ENCODE measurements at regions not wholly inside any gene's neighbourhood (a gene's known extent, or its start where the extent isn't known, plus 50 kb on each side); places are given as distances from the start of the nearest gene placed in this dataset.
"Not testable (repeated sequence)": the region's sequence is repeated elsewhere in the genome, so short reads cannot be mapped to it uniquely, and the experiment has no call there.

- DNase-seq (ENCODE audit: low spot score), result no peak
- in situ Hi-C loops (cut with HindIII; ENCODE audit: low sequenced_read_pairs), result no loop called here
Observed at GRCh38 chr1:29550119-29550841, 314.0 kb downstream of the PTPRU start.

GRCh38 chr1:29549728-29550118, 313.4 kb downstream of the PTPRU start:
- in situ Hi-C loops (cut with HindIII; ENCODE audit: low sequenced_read_pairs), result not testable (repeated sequence)

GRCh38 chr1:29549001-29549400, 312.7 kb downstream of the PTPRU start:
- in situ Hi-C loops (cut with HindIII; ENCODE audit: low sequenced_read_pairs), result no loop called here
- no peak for DNase-seq (ENCODE audit: low spot score)

More at GRCh38 chr1:29549728-29550118, 313.4 kb downstream of the PTPRU start:
- DNase-seq (ENCODE audit: low spot score), result not testable (repeated sequence)

GRCh38 chr1:29548091-29548490, 311.8 kb downstream of the PTPRU start:
- DNase-seq (ENCODE audit: low spot score), result no peak
- in situ Hi-C loops (cut with HindIII; ENCODE audit: low sequenced_read_pairs), result no loop called here

DNA sequence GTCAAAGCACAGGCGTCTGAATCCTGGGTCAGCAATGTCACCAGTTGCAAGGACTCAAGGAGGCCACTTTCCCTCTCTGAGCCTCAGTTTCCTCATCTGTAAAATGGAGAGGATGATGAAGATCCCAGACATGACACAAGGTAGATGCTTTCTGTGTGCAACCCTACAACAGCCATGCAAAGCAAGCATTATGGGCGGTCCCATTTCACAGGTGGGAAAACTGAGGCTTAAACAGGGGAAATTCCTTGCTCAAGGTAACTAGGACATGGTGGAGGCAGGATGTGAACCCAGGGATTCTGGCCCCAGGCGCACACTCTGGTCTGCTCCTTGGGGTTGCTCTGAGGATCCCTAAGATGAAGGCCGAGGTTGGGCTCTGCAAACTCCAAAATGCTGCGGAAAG, 311.0 kb downstream of the PTPRU start:
- in situ Hi-C loops (cut with HindIII; ENCODE audit: low sequenced_read_pairs), result no loop called here
- DNase-seq (ENCODE audit: low spot score), result no peak

- DNase-seq (ENCODE audit: low spot score), result no peak
- in situ Hi-C loops (cut with HindIII; ENCODE audit: low sequenced_read_pairs), result no loop called here
Observed at GRCh38 chr1:29546496-29546895, 310.2 kb downstream of the PTPRU start.

DNA sequence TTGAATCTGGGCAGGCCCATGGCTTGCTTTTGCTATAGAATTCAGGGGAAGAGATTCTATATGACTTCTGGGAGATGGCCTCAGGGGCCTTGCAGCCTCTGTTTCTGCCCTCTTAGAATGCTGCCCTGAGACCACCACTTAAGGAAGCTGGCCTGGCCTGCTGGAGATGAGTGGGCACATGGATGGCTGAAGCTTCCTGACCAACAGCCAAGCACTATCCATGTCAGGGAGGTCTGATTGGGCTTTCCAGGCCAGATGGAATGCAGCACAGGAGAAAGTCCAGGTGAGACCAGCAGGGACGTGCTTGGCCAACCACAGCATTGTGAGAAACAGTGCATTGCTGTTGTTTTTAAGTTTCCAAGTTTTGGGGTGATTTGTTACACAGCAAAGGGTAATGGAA, 308.1 kb downstream of the PTPRU start:
- in situ Hi-C loops (cut with HindIII; ENCODE audit: low sequenced_read_pairs), result no loop called here

GRCh38 chr1:29543586-29543985, 307.3 kb downstream of the PTPRU start:
- in situ Hi-C loops (cut with HindIII; ENCODE audit: low sequenced_read_pairs), result no loop called here

More for the DNA sequence above, 308.1 kb downstream of the PTPRU start:
- DNase-seq (ENCODE audit: low spot score), result no peak

GRCh38 chr1:29542548-29542947, 306.2 kb downstream of the PTPRU start:
- in situ Hi-C loops (cut with HindIII; ENCODE audit: low sequenced_read_pairs), result no loop called here
- DNase-seq (ENCODE audit: low spot score), result peak; percentile 72

More at GRCh38 chr1:29543586-29543985, 307.3 kb downstream of the PTPRU start:
- DNase-seq (ENCODE audit: low spot score), result no peak

- no peak for DNase-seq (ENCODE audit: low spot score)
- in situ Hi-C loops (cut with HindIII; ENCODE audit: low sequenced_read_pairs), result no loop called here
Observed at GRCh38 chr1:29541631-29542030, 305.3 kb downstream of the PTPRU start.

DNA sequence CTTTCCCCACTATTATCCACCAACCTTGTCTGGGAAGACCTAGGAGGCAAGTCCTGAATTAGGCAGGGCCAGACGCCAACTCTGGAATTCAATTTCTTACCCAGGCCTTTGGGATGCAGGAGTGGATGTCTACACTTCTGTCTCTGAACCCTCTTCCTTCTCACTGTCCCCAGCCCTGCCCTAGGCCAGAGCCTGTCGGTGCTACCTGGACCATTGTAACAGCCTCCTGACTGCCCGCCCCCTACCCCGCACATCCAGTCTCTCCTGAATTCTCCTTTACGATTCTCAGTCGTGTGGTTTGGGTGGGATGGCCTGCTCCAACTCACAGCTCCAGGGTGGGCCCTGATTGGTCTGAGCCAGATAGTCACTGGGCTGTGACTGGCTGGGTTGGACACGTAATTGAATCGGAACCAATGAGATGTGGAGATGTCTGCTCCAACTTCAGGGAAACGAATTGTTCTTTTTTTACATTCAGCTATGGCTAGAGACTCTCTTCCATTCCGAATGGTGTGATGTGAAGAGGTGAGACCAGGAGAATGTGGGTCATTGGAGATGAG, 304.6 kb downstream of the PTPRU start:
- in situ Hi-C loops (cut with HindIII; ENCODE audit: low sequenced_read_pairs), result no loop called here
- no peak for DNase-seq (ENCODE audit: low spot score)

DNA sequence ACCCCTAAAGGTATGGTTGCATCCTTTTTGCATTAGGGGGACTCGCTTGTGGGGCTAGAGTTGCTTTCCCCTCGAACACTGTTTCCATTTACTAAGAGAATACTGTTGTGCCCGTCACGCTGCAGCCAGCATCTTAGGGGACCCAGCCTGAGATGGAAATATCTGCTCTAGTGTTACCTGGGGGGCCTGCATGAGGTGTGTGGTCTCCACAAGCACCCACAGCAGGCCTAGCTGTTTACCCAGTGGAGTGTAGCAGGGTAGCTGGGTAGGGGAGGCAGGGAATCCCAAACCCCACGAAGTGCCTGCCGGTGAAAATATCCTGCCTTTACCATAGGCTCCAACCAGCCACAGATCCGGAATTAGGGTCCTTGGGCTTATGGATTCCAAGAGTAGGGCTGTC, 303.6 kb downstream of the PTPRU start:
- no peak for DNase-seq (ENCODE audit: low spot score)
- in situ Hi-C loops (cut with HindIII; ENCODE audit: low sequenced_read_pairs), result no loop called here

- DNase-seq (ENCODE audit: low spot score), result no peak
- in situ Hi-C loops (cut with HindIII; ENCODE audit: low sequenced_read_pairs), result no loop called here
Observed at GRCh38 chr1:29538586-29538985, 302.3 kb downstream of the PTPRU start.

DNA sequence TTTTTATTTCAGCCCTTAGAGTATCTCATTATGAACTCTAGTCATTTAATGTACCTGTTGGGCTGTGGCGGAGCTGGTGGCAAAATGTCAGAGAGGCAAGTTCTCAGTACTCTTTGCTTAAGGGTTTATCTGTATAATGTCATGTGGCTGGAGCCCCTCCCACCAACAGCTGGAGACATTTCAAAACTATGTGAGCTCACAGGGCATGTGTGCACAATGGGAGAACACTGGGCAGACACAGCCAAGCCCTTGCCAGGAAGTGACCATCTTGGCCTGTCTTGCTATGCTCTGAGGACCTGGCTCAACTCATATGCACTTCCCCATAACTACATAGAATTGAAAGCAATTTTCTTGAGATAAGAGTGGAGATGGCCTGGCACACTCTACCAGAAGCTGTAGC, 296.4 kb downstream of the PTPRU start:
- no peak for DNase-seq (ENCODE audit: low spot score)
- in situ Hi-C loops (cut with HindIII; ENCODE audit: low sequenced_read_pairs), result no loop called here

DNA sequence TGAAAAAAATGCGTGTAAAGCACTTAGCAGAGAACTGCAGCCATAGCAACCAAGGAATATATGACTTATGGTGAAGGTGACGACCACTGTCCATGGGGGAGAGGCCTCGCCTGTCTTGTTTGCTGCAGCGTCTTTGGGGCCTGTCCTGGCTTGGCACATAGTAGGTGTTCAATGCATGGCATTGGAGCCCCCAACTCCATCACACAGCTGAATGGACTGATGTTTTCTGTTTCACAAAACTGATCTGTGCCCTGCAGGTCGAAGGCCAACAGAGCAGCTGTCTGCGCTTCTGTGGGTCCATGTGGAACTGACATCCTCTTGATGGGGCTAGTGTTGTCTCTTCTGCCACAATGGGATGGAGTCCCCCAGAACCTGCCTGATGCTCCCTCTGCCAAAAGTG, 296.0 kb downstream of the PTPRU start:
- DNase-seq (ENCODE audit: low spot score), result no peak
- in situ Hi-C loops (cut with HindIII; ENCODE audit: low sequenced_read_pairs), result no loop called here

DNA sequence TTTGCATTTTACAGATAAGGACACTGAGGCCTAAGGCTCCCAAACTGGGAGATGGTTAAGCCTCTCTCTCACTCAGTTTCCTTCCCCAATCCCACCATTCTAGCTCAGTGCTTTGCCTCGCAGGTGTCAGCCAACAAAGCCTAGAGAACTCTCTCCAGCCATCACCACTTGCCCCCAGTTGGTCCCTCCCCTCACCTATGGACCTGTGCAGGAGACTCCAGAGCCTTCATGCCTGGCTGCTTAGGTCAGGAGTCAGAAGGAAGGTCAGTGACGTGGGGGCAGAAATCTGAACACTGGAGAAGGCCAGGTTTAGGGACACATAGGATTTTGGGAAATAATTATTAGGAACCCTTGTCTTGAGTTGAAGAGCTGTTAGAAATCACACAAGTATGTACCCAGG, 295.3 kb downstream of the PTPRU start:
- in situ Hi-C loops (cut with HindIII; ENCODE audit: low sequenced_read_pairs), result no loop called here
- no peak for DNase-seq (ENCODE audit: low spot score)

DNA sequence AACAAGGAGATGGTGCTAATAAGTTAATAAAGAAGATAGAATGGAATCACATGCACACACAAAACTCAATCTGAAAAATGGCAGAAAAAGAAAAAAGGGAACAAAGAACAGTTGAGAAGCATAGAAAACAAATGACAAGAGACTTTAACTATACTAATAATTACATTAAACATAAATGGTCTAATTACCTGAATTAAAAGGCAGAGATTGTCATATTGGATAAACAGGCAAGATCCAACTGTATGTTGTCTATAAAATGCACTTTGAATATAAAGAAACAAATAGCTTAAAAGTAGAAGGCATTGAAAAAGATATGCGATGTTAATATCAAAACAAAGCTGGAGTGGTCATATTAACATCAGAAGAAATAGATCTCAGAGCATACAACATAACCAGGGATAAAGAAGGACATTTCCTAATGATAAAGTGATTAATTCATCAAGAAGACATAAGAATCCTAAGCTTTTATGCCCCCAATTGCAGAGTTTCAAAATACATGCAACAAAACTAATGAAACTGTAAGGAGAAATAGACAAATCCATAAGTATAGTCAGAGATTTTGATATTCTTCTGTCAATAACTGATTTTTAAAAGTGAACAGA, 293.5 kb downstream of the PTPRU start:
- DNase-seq (ENCODE audit: low spot score), result no peak
- in situ Hi-C loops (cut with HindIII; ENCODE audit: low sequenced_read_pairs), result no loop called here

DNA sequence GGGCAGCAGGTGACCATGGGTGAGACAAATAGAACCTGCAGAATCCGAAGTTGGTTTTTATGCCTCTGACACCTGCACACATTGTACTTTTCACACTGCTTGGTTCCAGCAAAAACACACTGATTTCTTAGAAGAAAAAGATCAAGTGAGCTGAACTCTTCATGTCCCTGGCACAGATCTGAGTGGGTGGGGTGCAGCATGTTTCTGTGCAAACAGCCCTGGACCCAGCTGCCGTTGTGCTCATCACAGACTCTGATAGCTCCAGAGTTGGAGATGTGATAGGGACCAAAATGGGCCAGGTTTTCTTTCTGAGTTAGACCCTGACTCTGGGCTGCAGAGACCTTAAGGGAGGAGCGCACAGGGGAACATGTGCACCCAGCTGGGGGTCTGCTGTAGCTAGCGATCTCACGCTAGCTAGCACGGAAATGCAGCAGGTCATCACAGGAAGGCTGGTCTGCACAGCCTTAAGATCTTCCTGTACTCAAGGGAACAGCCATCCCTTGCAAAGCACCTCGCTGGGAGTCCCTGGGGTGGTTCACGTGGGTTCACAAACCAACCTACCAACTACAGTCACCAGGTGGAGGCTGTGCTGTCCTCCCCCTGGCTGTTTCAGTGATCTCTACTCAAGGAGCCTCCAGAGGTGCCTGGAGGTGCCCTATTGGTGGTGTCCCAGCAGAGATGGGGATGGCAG, 291.1 kb downstream of the PTPRU start:
- in situ Hi-C loops (cut with HindIII; ENCODE audit: low sequenced_read_pairs), result no loop called here
- DNase-seq (ENCODE audit: low spot score), result no peak

- no peak for DNase-seq (ENCODE audit: low spot score)
- in situ Hi-C loops (cut with HindIII; ENCODE audit: low sequenced_read_pairs), result no loop called here
Observed at GRCh38 chr1:29525941-29526340, 289.6 kb downstream of the PTPRU start.
